Thymus (tissue), 11 donors: ENCODE measurements at regions not wholly inside any gene's neighbourhood (a gene's known extent, or its start where the extent isn't known, plus 50 kb on each side); places are given as distances from the start of the nearest gene placed in this dataset.
"Not testable (repeated sequence)": the region's sequence is repeated elsewhere in the genome, so short reads cannot be mapped to it uniquely, and the experiment has no call there.

Source experiments
- DNase-seq, 9 donors: peaks; one replicate each; pipeline ENCODE4 v3.0.0-alpha.2; 2013; ENCODE audit warnings: low spot score in 9 of 9, low read depth in 6 of 9, missing footprints in 1 of 9
- H3K27ac ChIP-seq, 2 donors: one replicate each; pipeline ENCODE4 v1.5.1; 2013; ENCODE audit warnings: control low read depth in 1 of 2, low read depth in 1 of 2, low read length in 1 of 2, mild to moderate bottlenecking in 1 of 2, moderate library complexity in 1 of 2
- H3K27me3 ChIP-seq, 2 donors: one replicate each; pipeline ENCODE4 v1.5.1; 2013; ENCODE audit warnings: low read length in 1 of 2; ENCODE audit not compliant: control insufficient read depth in 2 of 2, insufficient read depth in 1 of 2
- H3K36me3 ChIP-seq, 2 donors: one replicate each; pipeline ENCODE4 v1.5.1; 2013; ENCODE audit warnings: low read length in 1 of 2, mild to moderate bottlenecking in 1 of 2, moderate library complexity in 1 of 2; ENCODE audit not compliant: control insufficient read depth in 2 of 2, insufficient read depth in 2 of 2
- H3K4me1 ChIP-seq, 2 donors: one replicate each; pipeline ENCODE4 v1.5.1; 2013; ENCODE audit warnings: low read length in 2 of 2; ENCODE audit not compliant: control insufficient read depth in 2 of 2, insufficient read depth in 2 of 2
- H3K4me3 ChIP-seq, 2 donors: one replicate each; pipeline ENCODE4 v1.5.1; 2013; ENCODE audit warnings: low read length in 2 of 2, control low read depth in 1 of 2, mild to moderate bottlenecking in 1 of 2
- H3K9me3 ChIP-seq, 2 donors: one replicate each; pipeline ENCODE4 v1.5.1; 2013; ENCODE audit warnings: low read length in 1 of 2, mild to moderate bottlenecking in 1 of 2; ENCODE audit not compliant: control insufficient read depth in 2 of 2, insufficient read depth in 1 of 2
- WGBS: extraction: QIAGEN DNeasy Blood & Tissue Kit; methylation state at CpG from one replicate; pipeline ENCODE4 v1.1.7; 2013; 5-methylcytosine and 5-hydroxymethylcytosine counted together
- donor health status: healthy.

DNA sequence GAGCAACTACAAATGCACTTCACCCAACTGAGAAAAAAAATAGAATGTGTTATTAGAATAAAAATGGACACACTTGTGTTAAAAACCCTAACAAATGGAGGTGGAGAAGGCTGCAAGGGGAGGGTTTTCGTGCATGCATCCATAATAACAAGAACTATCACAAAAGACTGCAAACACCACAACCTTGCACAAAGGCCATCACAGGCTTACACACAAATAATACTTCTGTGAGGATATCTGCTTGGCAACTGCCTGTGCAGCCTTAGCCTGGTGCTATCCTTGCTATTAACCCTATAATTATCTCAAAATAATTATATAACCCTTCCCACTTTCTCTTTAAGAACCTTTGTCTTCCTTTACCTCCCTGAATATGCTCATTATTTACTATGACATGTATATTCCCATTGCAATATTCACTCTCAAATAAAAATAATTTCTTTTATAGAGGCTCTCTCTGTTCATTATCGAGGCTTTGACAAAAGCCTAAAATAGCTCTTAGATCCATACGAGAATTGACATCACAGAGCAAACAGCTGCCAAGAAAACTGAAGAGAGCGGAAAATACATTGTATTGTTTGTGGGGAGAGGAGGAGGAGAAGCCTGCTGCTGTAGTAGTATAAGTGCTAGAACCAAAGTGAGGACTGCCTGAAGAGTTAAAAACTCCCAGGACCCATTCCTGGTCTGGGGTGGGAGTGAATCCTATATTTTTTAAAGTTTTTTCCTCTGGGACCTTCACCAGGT, 1768.7 kb downstream of the BRINP3 start:
- H3K27ac ChIP-seq: no peak overlapping the region
- no peaks in the 10 kb centered on the region for H3K36me3 ChIP-seq
- no peaks in the 10 kb centered on the region for H3K4me1 ChIP-seq
- H3K4me3 ChIP-seq: no peak overlapping the region
- no peak for DNase-seq
- H3K9me3 ChIP-seq: no peaks in the 10 kb centered on the region
- 92% methylated on average over 4 of the region's 4 CpGs for WGBS
- no peaks in the 10 kb centered on the region for H3K27me3 ChIP-seq

GRCh38 chr1:188715566-188715965, 1762.1 kb downstream of the BRINP3 start:
- no peak overlapping the region for H3K27ac ChIP-seq
- no peak for DNase-seq
- H3K36me3 ChIP-seq: no peaks in the 10 kb centered on the region
- 81% methylated on average over 1 of the region's 1 CpG for WGBS
- no peaks in the 10 kb centered on the region for H3K27me3 ChIP-seq
- no peaks in the 10 kb centered on the region for H3K4me1 ChIP-seq
- H3K4me3 ChIP-seq: no peak overlapping the region
- H3K9me3 ChIP-seq: no peaks in the 10 kb centered on the region

DNA sequence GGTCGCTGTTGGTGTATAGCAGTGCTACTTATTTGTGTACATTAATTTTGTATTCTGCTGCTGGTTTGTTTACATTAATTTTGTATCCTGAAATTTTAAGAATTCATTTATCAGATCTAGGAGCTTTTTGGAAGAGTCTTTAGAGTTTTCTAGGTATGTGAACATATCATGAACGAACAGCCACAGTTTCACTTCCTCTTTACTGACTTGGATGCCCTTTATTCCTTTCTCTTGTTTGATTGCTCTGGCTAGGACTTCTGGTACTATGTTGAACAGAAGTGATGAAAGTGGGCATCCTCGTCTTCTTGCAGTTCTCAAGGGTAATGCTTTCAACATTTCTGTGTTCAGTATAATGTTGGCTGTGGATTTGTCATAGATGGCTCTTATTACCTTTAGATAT, 1757.9 kb downstream of the BRINP3 start:
- H3K4me1 ChIP-seq: no peaks in the 10 kb centered on the region
- no peaks in the 10 kb centered on the region for H3K36me3 ChIP-seq
- H3K4me3 ChIP-seq: no peak overlapping the region
- WGBS: 56% methylated on average over 3 of the region's 3 CpGs
- DNase-seq: no peak
- no peaks in the 10 kb centered on the region for H3K27me3 ChIP-seq
- H3K27ac ChIP-seq: no peak overlapping the region
- H3K9me3 ChIP-seq: no peaks in the 10 kb centered on the region

- Histone ChIP-seq H3K4me3 (no peak overlapping the region), H3K27ac (no peak overlapping the region), H3K36me3 (no peaks in the 10 kb centered on the region), H3K27me3 (no peaks in the 10 kb centered on the region), H3K4me1 (no peaks in the 10 kb centered on the region), H3K9me3 (no peaks in the 10 kb centered on the region)
- no peak for DNase-seq
- 87% methylated on average over 2 of the region's 2 CpGs for WGBS
Measured at GRCh38 chr1:188723332-188724020, 1754.2 kb downstream of the BRINP3 start.

DNA sequence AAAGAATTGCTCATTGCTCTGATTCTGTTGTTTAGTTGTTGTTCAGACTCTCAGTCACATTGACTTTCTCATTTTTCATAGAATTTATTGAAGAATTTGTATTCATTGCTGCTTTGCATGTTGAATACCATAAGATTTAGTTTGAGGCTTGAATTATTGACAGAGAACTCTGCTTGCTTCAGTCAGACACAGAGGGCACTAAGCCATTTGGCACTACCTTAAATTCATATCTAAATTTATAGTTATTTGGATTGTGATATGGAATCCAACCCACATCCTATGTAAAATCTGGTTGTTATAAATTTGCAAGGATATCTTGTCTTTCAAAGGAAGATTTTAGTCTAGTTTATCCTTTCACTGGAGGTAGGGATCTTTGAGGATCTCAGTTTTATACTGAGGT, 1748.6 kb downstream of the BRINP3 start:
- H3K4me1 ChIP-seq: no peaks in the 10 kb centered on the region
- H3K9me3 ChIP-seq: no peaks in the 10 kb centered on the region
- no peaks in the 10 kb centered on the region for H3K27me3 ChIP-seq
- H3K4me3 ChIP-seq: no peak overlapping the region
- DNase-seq: no peak
- no peaks in the 10 kb centered on the region for H3K36me3 ChIP-seq
- H3K27ac ChIP-seq: no peak overlapping the region

DNA sequence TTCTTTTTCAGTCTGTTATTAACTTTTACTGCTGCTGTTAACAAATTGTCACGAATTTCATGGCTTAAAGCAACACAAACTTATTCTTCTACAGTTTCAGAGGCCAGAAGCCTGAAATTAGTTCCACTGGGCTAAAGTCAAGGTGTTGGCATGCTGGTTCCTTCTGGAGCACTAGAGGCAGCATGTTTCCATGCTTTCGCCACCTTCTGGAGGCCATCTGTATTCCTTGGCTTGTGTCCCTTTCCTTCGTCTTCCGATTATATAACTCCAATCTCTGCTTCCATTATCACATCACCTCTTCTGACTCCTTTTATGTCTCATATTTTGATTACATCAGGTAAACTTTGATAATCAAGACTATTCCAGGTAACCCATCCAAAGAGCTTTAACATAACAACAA, 1742.1 kb downstream of the BRINP3 start:
- H3K4me1 ChIP-seq: no peaks in the 10 kb centered on the region
- no peak for DNase-seq
- WGBS: 94% methylated on average over 4 of the region's 4 CpGs

DNA sequence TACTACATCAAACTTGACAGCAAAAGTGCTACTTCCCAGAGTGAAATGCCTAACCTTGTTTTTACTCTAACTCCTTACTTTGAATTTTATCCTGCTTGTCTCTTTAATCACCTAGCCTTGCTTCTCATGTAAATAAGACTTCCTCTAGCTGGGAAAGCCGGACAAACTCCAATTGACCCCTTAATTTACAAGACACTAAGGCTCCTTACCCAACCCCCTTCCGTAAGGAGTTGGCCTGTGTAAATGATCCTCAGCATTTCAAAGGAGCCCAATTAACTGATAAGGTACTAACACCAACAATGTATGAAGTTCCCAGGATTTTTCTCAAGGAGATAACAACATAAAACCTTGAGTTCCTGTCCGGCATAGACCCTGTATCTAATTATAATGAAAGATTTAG, 1728.4 kb downstream of the BRINP3 start:
- not testable (repeated sequence) for H3K4me3 ChIP-seq, H3K27me3 ChIP-seq
- WGBS: 84% methylated on average over 3 of the region's 3 CpGs

More for the DNA sequence above, 1742.1 kb downstream of the BRINP3 start:
- no peaks in the 10 kb centered on the region for H3K9me3 ChIP-seq
- H3K36me3 ChIP-seq: no peaks in the 10 kb centered on the region
- H3K4me3 ChIP-seq: no peak overlapping the region
- H3K27me3 ChIP-seq: no peaks in the 10 kb centered on the region
- H3K27ac ChIP-seq: no peak overlapping the region

GRCh38 chr1:188752027-188752426, 1725.6 kb downstream of the BRINP3 start:
- not testable (repeated sequence) for DNase-seq, H3K36me3 ChIP-seq, H3K27ac ChIP-seq, H3K4me3 ChIP-seq, H3K9me3 ChIP-seq, H3K27me3 ChIP-seq, H3K4me1 ChIP-seq
- WGBS: 91% methylated on average over 3 of the region's 3 CpGs

More for the DNA sequence above, 1728.4 kb downstream of the BRINP3 start:
- H3K4me1 ChIP-seq, DNase-seq, H3K27ac ChIP-seq, H3K9me3 ChIP-seq, H3K36me3 ChIP-seq: not testable (repeated sequence)

DNA sequence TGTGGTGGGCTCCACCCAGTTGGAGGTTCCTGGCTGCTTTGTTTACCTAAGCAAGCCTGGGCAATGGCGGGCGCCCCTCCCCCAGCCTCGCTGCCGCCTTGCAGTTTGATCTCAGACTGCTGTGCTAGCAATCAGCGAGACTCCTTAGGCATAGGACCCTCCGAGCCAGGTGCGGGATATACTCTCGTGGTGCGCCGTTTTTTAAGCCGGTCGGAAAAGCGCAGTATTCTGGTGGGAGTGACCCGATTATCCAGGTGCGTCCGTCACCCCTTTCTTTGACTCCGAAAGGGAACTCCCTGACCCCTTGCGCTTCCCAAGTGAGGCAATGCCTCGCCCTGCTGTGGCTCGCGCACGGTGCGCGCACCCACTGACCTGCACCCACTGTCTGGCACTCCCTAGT, 1719.9 kb downstream of the BRINP3 start:
- H3K4me1 ChIP-seq, DNase-seq, H3K9me3 ChIP-seq, H3K27ac ChIP-seq, H3K27me3 ChIP-seq, H3K36me3 ChIP-seq, H3K4me3 ChIP-seq: not testable (repeated sequence)
- 91% methylated on average over 24 of the region's 24 CpGs for WGBS
